ENCODE measurements at regions not wholly inside any gene's neighbourhood (a gene's known extent, or its start where the extent isn't known, plus 50 kb on each side); places are given as distances from the start of the nearest gene placed in this dataset.

DNA sequence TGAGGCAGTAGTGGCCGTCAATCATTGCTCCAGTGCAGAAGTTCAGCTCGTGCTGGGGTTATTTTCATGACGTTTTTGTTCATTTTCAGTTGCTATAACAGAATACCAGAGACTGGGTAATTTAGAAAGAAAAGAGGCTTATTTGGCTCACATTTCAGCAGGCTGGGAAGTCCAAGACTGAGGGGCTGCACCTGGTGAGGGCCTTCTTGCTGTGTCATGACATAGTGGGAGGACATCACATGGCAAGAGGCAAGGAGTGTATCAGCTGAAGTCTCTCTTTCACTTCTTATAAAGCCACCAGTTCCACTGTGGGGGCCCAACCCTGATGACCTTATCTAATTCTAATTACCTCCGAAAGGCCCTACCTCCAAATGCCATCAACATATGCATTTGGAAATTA lies 58.0 kb upstream of the DPP10 start:
- TF ChIP-seq, protein P1, sequence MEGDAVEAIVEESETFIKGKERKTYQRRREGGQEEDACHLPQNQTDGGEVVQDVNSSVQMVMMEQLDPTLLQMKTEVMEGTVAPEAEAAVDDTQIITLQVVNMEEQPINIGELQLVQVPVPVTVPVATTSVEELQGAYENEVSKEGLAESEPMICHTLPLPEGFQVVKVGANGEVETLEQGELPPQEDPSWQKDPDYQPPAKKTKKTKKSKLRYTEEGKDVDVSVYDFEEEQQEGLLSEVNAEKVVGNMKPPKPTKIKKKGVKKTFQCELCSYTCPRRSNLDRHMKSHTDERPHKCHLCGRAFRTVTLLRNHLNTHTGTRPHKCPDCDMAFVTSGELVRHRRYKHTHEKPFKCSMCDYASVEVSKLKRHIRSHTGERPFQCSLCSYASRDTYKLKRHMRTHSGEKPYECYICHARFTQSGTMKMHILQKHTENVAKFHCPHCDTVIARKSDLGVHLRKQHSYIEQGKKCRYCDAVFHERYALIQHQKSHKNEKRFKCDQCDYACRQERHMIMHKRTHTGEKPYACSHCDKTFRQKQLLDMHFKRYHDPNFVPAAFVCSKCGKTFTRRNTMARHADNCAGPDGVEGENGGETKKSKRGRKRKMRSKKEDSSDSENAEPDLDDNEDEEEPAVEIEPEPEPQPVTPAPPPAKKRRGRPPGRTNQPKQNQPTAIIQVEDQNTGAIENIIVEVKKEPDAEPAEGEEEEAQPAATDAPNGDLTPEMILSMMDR (IDR thresholded peaks at IDR 0.05; ENCODE audit: low read length, missing control alignments) = no peak
- H3K4me3 ChIP-seq (replicated peaks; ENCODE audit: low read depth, low read length) = no peak overlapping the region
- DNase-seq (ENCODE audit: low read depth) = no peak

DNA sequence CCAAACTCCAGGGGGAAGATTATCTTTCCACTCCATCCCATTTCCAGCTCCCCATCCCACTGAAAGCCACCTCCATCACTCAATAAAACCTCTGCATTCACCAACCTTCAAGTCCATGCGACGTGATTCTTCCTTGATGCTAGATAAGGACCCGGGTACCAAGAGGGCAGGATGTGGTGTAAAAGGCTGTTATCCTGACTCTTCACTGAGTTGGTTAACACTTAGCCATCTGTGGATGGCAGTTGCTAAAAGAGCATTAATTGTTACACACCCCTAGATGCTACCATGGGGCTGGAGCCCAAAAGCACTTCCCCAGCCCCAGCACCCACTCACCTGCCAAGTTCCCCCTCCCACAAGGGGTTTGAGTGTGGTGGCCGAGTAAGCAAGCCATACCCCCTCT lies 53.4 kb upstream of the DPP10 start:
- H3K4me3 ChIP-seq (replicated peaks; ENCODE audit: low read depth, low read length) = no peak overlapping the region
- TF ChIP-seq, protein P1 (IDR thresholded peaks at IDR 0.05; ENCODE audit: low read length, missing control alignments) = no peak
- DNase-seq (ENCODE audit: low read depth) = no peak
